Parathyroid adenoma (tissue), 2 donors: ENCODE measurements at regions not wholly inside any gene's neighbourhood (a gene's known extent, or its start where the extent isn't known, plus 50 kb on each side); places are given as distances from the start of the nearest gene placed in this dataset.

Experiments used
- H2AFZ ChIP-seq: fragments of 300-600 bp; sonication (generic); one replicate; pipeline ENCODE4 v1.7.0; 2017; ENCODE audit warnings: antibody characterized with exemption, mild to moderate bottlenecking
- H3K27ac ChIP-seq: fragments of 300-600 bp; sonication (generic); one replicate; pipeline ENCODE4 v1.7.0; 2017
- H3K27me3 ChIP-seq: fragments of 300-600 bp; sonication (generic); one replicate; pipeline ENCODE4 v1.7.0; 2017; ENCODE audit warnings: low read length; ENCODE audit not compliant: control insufficient read depth, insufficient read depth
- H3K36me3 ChIP-seq: fragments of 300-600 bp; sonication (generic); one replicate; pipeline ENCODE4 v1.7.0; 2017; ENCODE audit warnings: low read length; ENCODE audit not compliant: control insufficient read depth, insufficient read depth
- H3K4me1 ChIP-seq: fragments of 300-600 bp; sonication (generic); one replicate; pipeline ENCODE4 v1.7.0; 2017; ENCODE audit warnings: control low read depth
- H3K4me2 ChIP-seq: fragments of 300-600 bp; sonication (generic); one replicate; pipeline ENCODE4 v1.7.0; 2017; ENCODE audit warnings: low read length
- H3K4me3 ChIP-seq: fragments of 300-600 bp; sonication (generic); one replicate; pipeline ENCODE4 v1.7.0; 2017; ENCODE audit warnings: low read depth, low read length
- H3K79me2 ChIP-seq: fragments of 300-600 bp; sonication (generic); one replicate; pipeline ENCODE4 v1.7.0; 2017; ENCODE audit warnings: control low read depth
- H3K9ac ChIP-seq: fragments of 300-600 bp; sonication (generic); one replicate; pipeline ENCODE4 v1.7.0; 2017; ENCODE audit warnings: mild to moderate bottlenecking
- H3K9me3 ChIP-seq: fragments of 300-600 bp; sonication (generic); one replicate; pipeline ENCODE4 v1.7.0; 2017; ENCODE audit warnings: low read length; ENCODE audit not compliant: control insufficient read depth
- CTCF ChIP-seq: fragments of 300-600 bp; sonication (generic); IDR thresholded peaks from one replicate; pipeline ENCODE4 v1.7.0; 2017; ENCODE audit warnings: antibody characterized with exemption, mild to moderate bottlenecking
- donor health status: primary hyperparathyroidism.

- Histone ChIP-seq H3K27ac (no peak overlapping the region), H3K27me3 (no peaks in the 10 kb centered on the region), H3K4me3 (no peak overlapping the region), H3K9me3 (no peaks in the 10 kb centered on the region), H3K9ac (no peak overlapping the region), H2AFZ (no peak overlapping the region), H3K36me3 (no peaks in the 10 kb centered on the region), H3K79me2 (peaks cover 32% of the 10 kb centered on the region), H3K4me1 (no peaks in the 10 kb centered on the region), H3K4me2 (no peak overlapping the region)
- TF ChIP-seq CTCF: no peak
Observed at GRCh38 chr18:46215902-46216723, 111.9 kb downstream of the HAUS1 start.

- Histone ChIP-seq H3K9ac (no peak overlapping the region), H3K79me2 (peaks cover 18% of the 10 kb centered on the region), H3K4me3 (no peak overlapping the region), H3K27ac (no peak overlapping the region), H2AFZ (no peak overlapping the region), H3K9me3 (no peaks in the 10 kb centered on the region), H3K36me3 (no peaks in the 10 kb centered on the region), H3K4me1 (peaks cover 15% of the 10 kb centered on the region), H3K27me3 (no peaks in the 10 kb centered on the region), H3K4me2 (no peak overlapping the region)
- no peak for TF ChIP-seq CTCF
Observed at GRCh38 chr18:46220116-46220515, 115.9 kb downstream of the HAUS1 start.

GRCh38 chr18:46222093-46222492, 117.9 kb downstream of the HAUS1 start:
- H3K4me3 ChIP-seq: no peak overlapping the region
- peaks cover 24% of the 10 kb centered on the region for H3K4me1 ChIP-seq
- no peak overlapping the region for H3K27ac ChIP-seq
- H3K79me2 ChIP-seq: peaks cover 15% of the 10 kb centered on the region
- H3K9ac ChIP-seq: no peak overlapping the region
- H3K4me2 ChIP-seq: no peak overlapping the region
- H3K27me3 ChIP-seq: no peaks in the 10 kb centered on the region
- TF ChIP-seq CTCF: no peak
- no peaks in the 10 kb centered on the region for H3K9me3 ChIP-seq
- H2AFZ ChIP-seq: no peak overlapping the region
- H3K36me3 ChIP-seq: no peaks in the 10 kb centered on the region

GRCh38 chr18:46222710-46223360, 118.7 kb downstream of the HAUS1 start:
- H3K27me3 ChIP-seq: no peaks in the 10 kb centered on the region
- no peak for TF ChIP-seq CTCF
- H3K79me2 ChIP-seq: peaks cover 15% of the 10 kb centered on the region
- no peak overlapping the region for H2AFZ ChIP-seq
- no peak overlapping the region for H3K4me2 ChIP-seq
- no peak overlapping the region for H3K27ac ChIP-seq
- no peak overlapping the region for H3K9ac ChIP-seq
- no peaks in the 10 kb centered on the region for H3K36me3 ChIP-seq
- H3K9me3 ChIP-seq: no peaks in the 10 kb centered on the region
- no peak overlapping the region for H3K4me3 ChIP-seq
- H3K4me1 ChIP-seq: peaks cover 26% of the 10 kb centered on the region
